ENCODE measurements at regions not wholly inside any gene's neighbourhood (a gene's known extent, or its start where the extent isn't known, plus 50 kb on each side); places are given as distances from the start of the nearest gene placed in this dataset.
"Not testable (repeated sequence)": the region's sequence is repeated elsewhere in the genome, so short reads cannot be mapped to it uniquely, and the experiment has no call there.

GRCh38 chr14:78018283-78018682 lies 151.9 kb upstream of the NRXN3 start:
- Histone ChIP-seq H3K36me3 (ENCODE audit: insufficient read depth, low read depth, low read length) (no peaks in the 10 kb centered on the region), H3K27ac (ENCODE audit: low read length) (no peak overlapping the region), H3K27me3 (ENCODE audit: insufficient read depth, low read length) (no peaks in the 10 kb centered on the region), H3K4me3 (ENCODE audit: low read length) (no peak overlapping the region), H3K4me1 (ENCODE audit: insufficient read depth, low read length) (no peaks in the 10 kb centered on the region), H3K9ac (ENCODE audit: low read depth, low read length) (no peak overlapping the region), H3K9me3 (ENCODE audit: insufficient read depth, low read depth, low read length) (no peaks in the 10 kb centered on the region)

- no peaks in the 10 kb centered on the region for H3K9me3 ChIP-seq (ENCODE audit: insufficient read depth, low read depth, low read length)
- no peaks in the 10 kb centered on the region for H3K4me1 ChIP-seq (ENCODE audit: insufficient read depth, low read length)
- H3K9ac ChIP-seq (ENCODE audit: low read depth, low read length), result no peak overlapping the region
- H3K27ac ChIP-seq (ENCODE audit: low read length), result no peak overlapping the region
- no peaks in the 10 kb centered on the region for H3K27me3 ChIP-seq (ENCODE audit: insufficient read depth, low read length)
- H3K36me3 ChIP-seq (ENCODE audit: insufficient read depth, low read depth, low read length), result no peaks in the 10 kb centered on the region
- no peak overlapping the region for H3K4me3 ChIP-seq (ENCODE audit: low read length)
These were observed 148.1 kb upstream of the NRXN3 start for GRCh38 chr14:78022059-78022458.

GRCh38 chr14:78023112-78023511 lies 147.1 kb upstream of the NRXN3 start:
- no peak overlapping the region for H3K9ac ChIP-seq (ENCODE audit: low read depth, low read length)
- H3K4me1 ChIP-seq (ENCODE audit: insufficient read depth, low read length), result no peaks in the 10 kb centered on the region
- H3K27ac ChIP-seq (ENCODE audit: low read length), result no peak overlapping the region
- no peaks in the 10 kb centered on the region for H3K36me3 ChIP-seq (ENCODE audit: insufficient read depth, low read depth, low read length)
- H3K27me3 ChIP-seq (ENCODE audit: insufficient read depth, low read length), result no peaks in the 10 kb centered on the region
- no peaks in the 10 kb centered on the region for H3K9me3 ChIP-seq (ENCODE audit: insufficient read depth, low read depth, low read length)
- no peak overlapping the region for H3K4me3 ChIP-seq (ENCODE audit: low read length)

- Histone ChIP-seq H3K4me1 (ENCODE audit: insufficient read depth, low read length) (peaks cover 15% of the 10 kb centered on the region; the same call in 1 of the 2 replicates), H3K4me3 (ENCODE audit: low read length) (no peak overlapping the region), H3K9me3 (ENCODE audit: insufficient read depth, low read depth, low read length) (no peaks in the 10 kb centered on the region), H3K27ac (ENCODE audit: low read length) (no peak overlapping the region), H3K36me3 (ENCODE audit: insufficient read depth, low read depth, low read length) (no peaks in the 10 kb centered on the region), H3K27me3 (ENCODE audit: insufficient read depth, low read length) (no peaks in the 10 kb centered on the region), H3K9ac (ENCODE audit: low read depth, low read length) (no peak overlapping the region)
These were observed 141.7 kb upstream of the NRXN3 start for GRCh38 chr14:78028471-78028870.

- H3K4me1 ChIP-seq (ENCODE audit: insufficient read depth, low read length), result peaks cover 15% of the 10 kb centered on the region; the same call in 1 of the 2 replicates
- H3K36me3 ChIP-seq (ENCODE audit: insufficient read depth, low read depth, low read length), result no peaks in the 10 kb centered on the region
- no peaks in the 10 kb centered on the region for H3K27me3 ChIP-seq (ENCODE audit: insufficient read depth, low read length)
- peak overlapping the region; percentile 27; the same call in 1 of the 2 replicates for H3K4me3 ChIP-seq (ENCODE audit: low read length)
- H3K9ac ChIP-seq (ENCODE audit: low read depth, low read length), result peak overlapping the region; percentile 47; the same call in 1 of the 2 replicates
- peak overlapping the region; percentile 67 for H3K27ac ChIP-seq (ENCODE audit: low read length)
- no peaks in the 10 kb centered on the region for H3K9me3 ChIP-seq (ENCODE audit: insufficient read depth, low read depth, low read length)
These were observed 140.4 kb upstream of the NRXN3 start for GRCh38 chr14:78029601-78030372.

- no peaks in the 10 kb centered on the region for H3K27me3 ChIP-seq (ENCODE audit: insufficient read depth, low read length)
- no peak overlapping the region for H3K4me3 ChIP-seq (ENCODE audit: low read length)
- H3K36me3 ChIP-seq (ENCODE audit: insufficient read depth, low read depth, low read length), result no peaks in the 10 kb centered on the region
- no peaks in the 10 kb centered on the region for H3K9me3 ChIP-seq (ENCODE audit: insufficient read depth, low read depth, low read length)
- no peak overlapping the region for H3K9ac ChIP-seq (ENCODE audit: low read depth, low read length)
- H3K4me1 ChIP-seq (ENCODE audit: insufficient read depth, low read length), result no peaks in the 10 kb centered on the region
- H3K27ac ChIP-seq (ENCODE audit: low read length), result no peak overlapping the region
These were observed 126.8 kb upstream of the NRXN3 start for GRCh38 chr14:78043349-78043748.

- no peak overlapping the region for H3K27ac ChIP-seq (ENCODE audit: low read length)
- H3K4me1 ChIP-seq (ENCODE audit: insufficient read depth, low read length), result no peaks in the 10 kb centered on the region
- no peak overlapping the region for H3K4me3 ChIP-seq (ENCODE audit: low read length)
- H3K9ac ChIP-seq (ENCODE audit: low read depth, low read length), result no peak overlapping the region
- no peaks in the 10 kb centered on the region for H3K9me3 ChIP-seq (ENCODE audit: insufficient read depth, low read depth, low read length)
- no peaks in the 10 kb centered on the region for H3K36me3 ChIP-seq (ENCODE audit: insufficient read depth, low read depth, low read length)
- H3K27me3 ChIP-seq (ENCODE audit: insufficient read depth, low read length), result no peaks in the 10 kb centered on the region
These were observed 122.1 kb upstream of the NRXN3 start for GRCh38 chr14:78048120-78048519.

GRCh38 chr14:78056890-78057289 lies 113.3 kb upstream of the NRXN3 start:
- H3K36me3 ChIP-seq (ENCODE audit: insufficient read depth, low read depth, low read length); H3K4me1 ChIP-seq (ENCODE audit: insufficient read depth, low read length); H3K4me3 ChIP-seq (ENCODE audit: low read length); H3K9me3 ChIP-seq (ENCODE audit: insufficient read depth, low read depth, low read length); H3K27me3 ChIP-seq (ENCODE audit: insufficient read depth, low read length); H3K9ac ChIP-seq (ENCODE audit: low read depth, low read length); H3K27ac ChIP-seq (ENCODE audit: low read length): not testable (repeated sequence)

GRCh38 chr14:78070344-78070743 lies 99.8 kb upstream of the NRXN3 start:
- Histone ChIP-seq H3K27ac (ENCODE audit: low read length) (no peak overlapping the region), H3K9me3 (ENCODE audit: insufficient read depth, low read depth, low read length) (no peaks in the 10 kb centered on the region), H3K27me3 (ENCODE audit: insufficient read depth, low read length) (no peaks in the 10 kb centered on the region), H3K4me3 (ENCODE audit: low read length) (no peak overlapping the region), H3K4me1 (ENCODE audit: insufficient read depth, low read length) (no peaks in the 10 kb centered on the region), H3K9ac (ENCODE audit: low read depth, low read length) (no peak overlapping the region), H3K36me3 (ENCODE audit: insufficient read depth, low read depth, low read length) (no peaks in the 10 kb centered on the region)

GRCh38 chr14:78071016-78071549 lies 99.1 kb upstream of the NRXN3 start:
- Histone ChIP-seq H3K27ac (ENCODE audit: low read length) (no peak overlapping the region), H3K4me1 (ENCODE audit: insufficient read depth, low read length) (no peaks in the 10 kb centered on the region), H3K27me3 (ENCODE audit: insufficient read depth, low read length) (no peaks in the 10 kb centered on the region), H3K36me3 (ENCODE audit: insufficient read depth, low read depth, low read length) (no peaks in the 10 kb centered on the region), H3K4me3 (ENCODE audit: low read length) (no peak overlapping the region), H3K9ac (ENCODE audit: low read depth, low read length) (no peak overlapping the region), H3K9me3 (ENCODE audit: insufficient read depth, low read depth, low read length) (no peaks in the 10 kb centered on the region)

- Histone ChIP-seq H3K27me3 (ENCODE audit: insufficient read depth, low read length) (no peaks in the 10 kb centered on the region), H3K27ac (ENCODE audit: low read length) (no peak overlapping the region), H3K36me3 (ENCODE audit: insufficient read depth, low read depth, low read length) (no peaks in the 10 kb centered on the region), H3K4me1 (ENCODE audit: insufficient read depth, low read length) (no peaks in the 10 kb centered on the region), H3K9ac (ENCODE audit: low read depth, low read length) (no peak overlapping the region), H3K9me3 (ENCODE audit: insufficient read depth, low read depth, low read length) (no peaks in the 10 kb centered on the region), H3K4me3 (ENCODE audit: low read length) (no peak overlapping the region)
These were observed 97.1 kb upstream of the NRXN3 start for GRCh38 chr14:78073028-78073427.

GRCh38 chr14:78074561-78074960 lies 95.6 kb upstream of the NRXN3 start:
- H3K27me3 ChIP-seq (ENCODE audit: insufficient read depth, low read length), result no peaks in the 10 kb centered on the region
- no peaks in the 10 kb centered on the region for H3K36me3 ChIP-seq (ENCODE audit: insufficient read depth, low read depth, low read length)
- H3K4me3 ChIP-seq (ENCODE audit: low read length), result no peak overlapping the region
- H3K4me1 ChIP-seq (ENCODE audit: insufficient read depth, low read length), result no peaks in the 10 kb centered on the region
- no peaks in the 10 kb centered on the region for H3K9me3 ChIP-seq (ENCODE audit: insufficient read depth, low read depth, low read length)
- no peak overlapping the region for H3K9ac ChIP-seq (ENCODE audit: low read depth, low read length)
- H3K27ac ChIP-seq (ENCODE audit: low read length), result no peak overlapping the region
